Right forelimb (tissue), 1 donor: ENCODE measurements at regions not wholly inside any gene's neighbourhood (a gene's known extent, or its start where the extent isn't known, plus 50 kb on each side); places are given as distances from the start of the nearest gene placed in this dataset.

Source experiments
- DNase-seq: peaks from one replicate; pipeline ENCODE4 v3.0.0-alpha.2; 2018

- DNase-seq = peak; percentile 54
These were observed 50.5 kb upstream of the RAP1B start for GRCh38 chr12:68559984-68560850.

GRCh38 chr12:68560851-68561422, 49.8 kb upstream of the RAP1B start:
- no peak for DNase-seq
